Brain pericyte (primary cell): ENCODE measurements at regions not wholly inside any gene's neighbourhood (a gene's known extent, or its start where the extent isn't known, plus 50 kb on each side); places are given as distances from the start of the nearest gene placed in this dataset.

Experiments used
- DNase-seq: peaks from one replicate; pipeline ENCODE4 v3.0.0-alpha.2; 2012; ENCODE audit warnings: low read depth, low spot score

DNA sequence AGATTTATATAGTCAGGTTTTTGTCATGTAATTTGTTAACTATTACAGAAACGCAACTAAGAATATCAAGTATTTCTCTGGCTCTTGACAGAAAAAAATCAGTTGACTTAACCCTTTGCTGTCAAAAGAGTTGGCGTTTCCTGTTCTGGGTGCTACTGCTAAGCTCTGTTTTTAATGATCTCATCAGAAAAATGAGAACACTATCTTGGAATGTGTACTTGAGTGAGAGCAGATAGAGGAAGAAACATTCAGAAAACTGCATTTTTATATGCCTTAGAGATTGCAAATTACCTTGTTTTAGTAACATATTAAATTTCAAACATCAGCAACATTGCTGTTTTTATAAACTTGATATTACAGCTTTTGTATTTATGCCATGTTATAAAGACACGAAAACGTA, 297.9 kb downstream of the RDH14 start:
- no peak for DNase-seq

DNA sequence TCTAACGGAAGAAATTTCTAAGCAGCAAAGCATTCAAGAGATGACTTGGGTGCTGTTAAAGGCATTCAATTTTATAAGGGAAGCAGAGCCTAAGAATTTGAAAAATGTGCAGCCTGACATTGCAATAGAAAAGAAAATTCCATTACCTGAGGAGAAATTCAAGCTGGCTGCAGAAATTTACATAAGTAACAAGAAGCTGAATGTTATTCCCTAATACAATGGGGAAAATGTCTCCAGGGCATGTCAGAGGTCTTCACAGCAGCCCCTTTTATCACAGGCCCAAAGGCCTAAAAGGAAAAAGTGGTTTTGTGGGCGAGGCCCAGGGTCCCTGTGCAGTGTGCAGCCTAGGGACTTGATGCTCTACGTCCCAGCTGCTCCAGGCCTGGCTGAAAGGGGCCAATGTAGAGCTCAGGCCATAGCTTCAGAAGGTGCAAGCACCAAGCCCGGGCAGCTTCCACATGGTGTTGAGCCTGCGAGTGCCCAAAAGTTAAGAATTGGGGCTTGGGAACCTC, 306.7 kb downstream of the RDH14 start:
- no peak for DNase-seq

- no peak for DNase-seq
Observed at GRCh38 chr2:18251486-18251885, 309.0 kb downstream of the RDH14 start.

DNA sequence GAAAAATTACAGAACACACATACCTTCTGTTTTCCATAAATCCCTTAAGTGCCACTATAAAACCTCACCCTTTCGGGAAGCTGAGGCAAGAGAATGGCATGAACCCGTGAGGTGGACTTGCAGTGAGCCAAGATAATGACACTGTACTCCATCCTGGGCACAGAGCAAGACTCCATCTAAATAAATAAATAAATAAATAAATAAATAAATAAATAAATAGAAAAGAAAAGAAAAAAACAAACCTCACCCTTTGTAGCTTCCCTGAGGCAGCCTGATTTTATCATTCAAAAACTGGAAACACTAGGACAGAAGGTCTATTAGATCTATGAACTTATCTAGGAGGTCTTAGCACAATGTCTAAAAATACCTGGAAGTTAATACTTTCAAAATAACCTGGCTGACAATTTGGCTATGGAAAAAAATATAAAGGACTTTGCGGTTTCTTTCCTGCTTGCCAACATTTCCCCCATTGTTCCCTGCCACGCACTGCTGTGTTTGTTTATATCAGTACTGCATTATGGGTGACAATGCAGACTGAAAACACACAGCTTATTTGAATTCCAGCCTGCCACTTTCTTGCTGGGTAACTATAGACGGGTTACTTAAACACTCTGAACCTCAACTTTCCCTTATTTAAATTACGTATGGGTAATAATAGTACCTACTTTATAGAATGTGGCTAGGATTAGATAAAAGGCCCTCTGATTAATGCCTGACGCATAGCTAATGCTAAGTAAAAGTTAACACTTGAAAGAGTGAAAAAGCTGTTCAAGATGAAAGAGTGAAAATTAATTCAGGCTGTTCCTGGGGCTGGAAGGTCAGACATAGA, 313.0 kb downstream of the RDH14 start:
- DNase-seq: no peak

GRCh38 chr2:18245375-18245774, 315.1 kb downstream of the RDH14 start:
- no peak for DNase-seq

DNA sequence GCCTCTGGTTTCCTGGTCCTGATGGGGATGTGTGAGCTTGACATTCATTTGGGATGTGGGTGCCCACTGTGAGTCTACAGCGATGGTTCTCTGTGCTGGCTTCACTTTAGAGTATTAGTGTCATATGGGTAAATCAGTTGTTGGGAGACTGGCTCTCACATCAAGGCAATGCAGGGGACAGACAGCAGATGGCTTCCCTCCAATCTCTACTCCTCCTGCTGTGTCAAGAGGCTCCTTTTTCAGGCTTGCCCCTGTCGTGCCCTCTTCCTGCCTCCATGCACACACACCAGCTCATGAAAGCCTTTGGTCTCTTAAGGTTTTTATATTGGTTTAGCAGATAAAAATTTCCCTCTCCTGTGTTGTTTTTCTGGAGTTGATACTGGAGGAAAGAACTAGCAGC, 315.6 kb downstream of the RDH14 start:
- DNase-seq: no peak

GRCh38 chr2:18243816-18244215, 316.6 kb downstream of the RDH14 start:
- DNase-seq: no peak

DNA sequence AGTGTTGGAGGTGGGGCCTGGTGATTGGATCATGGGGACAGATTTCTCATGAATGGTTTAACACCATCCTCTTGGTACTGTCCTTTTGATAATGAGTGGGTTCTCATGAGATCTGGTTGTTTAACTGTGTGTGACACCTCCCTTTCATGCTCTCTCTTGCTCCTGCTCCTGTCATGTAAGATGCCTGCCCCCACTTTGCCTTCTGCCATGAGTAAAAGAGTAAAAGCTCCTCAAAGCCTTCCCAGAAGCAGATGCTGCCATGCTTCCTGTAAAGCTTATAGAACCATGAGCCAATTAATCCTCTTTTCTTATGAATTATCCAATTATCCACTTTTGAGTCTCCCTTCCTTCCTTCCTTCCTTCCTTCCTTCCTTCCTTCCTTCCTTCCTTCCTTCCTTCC, 317.7 kb downstream of the RDH14 start:
- DNase-seq: no peak

DNA sequence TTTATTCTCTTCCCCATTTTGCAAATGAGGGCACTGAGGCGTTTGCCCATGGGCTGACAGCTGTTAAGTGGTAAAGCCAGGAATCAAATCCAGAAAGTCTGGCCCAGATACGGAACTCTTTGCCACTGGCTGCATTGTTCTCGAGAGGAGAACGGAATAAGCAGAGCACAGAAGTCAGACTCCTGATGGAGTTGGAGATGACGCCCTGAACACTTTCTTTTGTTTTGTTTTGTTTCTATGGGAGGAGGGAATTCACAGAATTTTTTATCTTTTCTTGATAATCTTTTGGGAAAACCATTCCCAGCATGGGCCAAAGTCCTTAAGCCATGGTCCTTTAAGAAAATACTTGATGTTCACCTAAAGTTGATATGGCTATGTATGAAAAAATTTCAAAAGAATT, 322.2 kb downstream of the RDH14 start:
- no peak for DNase-seq

GRCh38 chr2:18237298-18237697, 323.2 kb downstream of the RDH14 start:
- no peak for DNase-seq

DNA sequence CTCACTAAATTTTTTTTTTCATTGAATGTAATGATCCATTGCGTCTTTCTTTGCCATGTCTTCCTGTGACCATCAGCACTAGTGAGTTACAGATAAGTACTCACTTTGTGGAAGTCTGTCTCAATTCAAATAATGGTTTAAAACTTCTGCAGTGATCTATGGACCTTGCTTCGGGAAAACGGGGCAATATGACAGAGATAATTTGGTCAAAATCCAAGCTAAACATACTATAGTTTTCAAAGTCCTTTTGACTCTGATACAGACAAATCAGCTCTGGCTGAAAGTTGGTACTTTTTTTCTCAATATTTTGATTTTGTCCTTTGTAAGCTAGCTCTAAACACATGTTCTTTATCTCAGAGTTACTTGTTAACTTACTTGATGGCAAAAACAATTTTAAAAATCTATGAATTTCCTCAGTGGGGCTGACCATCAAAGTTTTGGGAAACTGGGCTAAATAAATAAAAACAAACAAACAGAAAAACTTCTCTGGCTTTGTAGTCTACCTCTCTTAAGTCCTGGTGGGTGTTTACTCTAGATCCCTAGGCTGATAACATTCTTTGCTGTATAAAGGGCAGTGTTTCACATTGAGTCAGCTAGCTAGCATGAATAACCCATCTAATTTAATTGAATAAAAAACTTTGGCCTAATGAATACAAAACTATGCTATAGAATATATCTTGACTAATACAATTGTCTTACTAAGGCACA, 327.6 kb downstream of the RDH14 start:
- no peak for DNase-seq

DNA sequence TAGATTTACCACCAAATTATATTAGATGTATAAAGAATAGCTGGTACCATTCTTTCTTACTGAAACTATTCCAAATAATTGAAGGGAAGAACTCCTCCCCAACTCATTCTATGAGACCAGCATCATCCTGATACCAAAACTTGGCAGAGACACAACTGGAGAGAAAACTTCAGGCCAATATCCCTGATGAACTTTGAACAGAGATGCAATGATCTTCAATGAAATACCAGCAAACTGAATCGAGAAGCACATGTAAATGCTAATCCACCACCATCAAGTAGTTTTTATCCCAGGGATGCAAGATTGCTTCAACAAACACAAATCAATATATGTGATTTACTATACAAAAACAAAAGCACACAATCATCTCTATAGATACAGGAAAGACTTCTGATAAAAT, 329.8 kb downstream of the RDH14 start:
- DNase-seq: no peak

DNA sequence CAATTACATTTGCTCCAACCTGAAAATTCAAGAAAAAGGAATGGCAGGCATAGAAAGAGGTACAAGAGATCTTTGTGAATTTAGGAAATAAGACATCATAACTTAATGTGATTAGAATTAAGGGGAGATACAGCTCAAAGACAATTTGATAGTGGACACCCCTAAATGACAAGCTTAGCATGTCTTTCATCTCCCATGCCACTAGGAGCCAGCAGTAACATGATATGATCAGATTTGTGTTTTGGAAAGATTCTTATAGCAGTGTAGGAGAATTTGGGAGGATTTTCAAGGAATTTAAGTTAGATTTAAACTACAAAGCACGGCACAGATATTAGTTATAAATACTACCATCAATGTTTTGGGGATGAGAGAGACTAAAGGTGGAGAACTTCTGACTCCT, 340.8 kb downstream of the RDH14 start:
- no peak for DNase-seq

GRCh38 chr2:18218160-18218933, 339.9 kb downstream of the KCNS3 start:
- DNase-seq: no peak

- no peak for DNase-seq
Observed at GRCh38 chr2:18214936-18215335, 336.5 kb downstream of the KCNS3 start.

DNA sequence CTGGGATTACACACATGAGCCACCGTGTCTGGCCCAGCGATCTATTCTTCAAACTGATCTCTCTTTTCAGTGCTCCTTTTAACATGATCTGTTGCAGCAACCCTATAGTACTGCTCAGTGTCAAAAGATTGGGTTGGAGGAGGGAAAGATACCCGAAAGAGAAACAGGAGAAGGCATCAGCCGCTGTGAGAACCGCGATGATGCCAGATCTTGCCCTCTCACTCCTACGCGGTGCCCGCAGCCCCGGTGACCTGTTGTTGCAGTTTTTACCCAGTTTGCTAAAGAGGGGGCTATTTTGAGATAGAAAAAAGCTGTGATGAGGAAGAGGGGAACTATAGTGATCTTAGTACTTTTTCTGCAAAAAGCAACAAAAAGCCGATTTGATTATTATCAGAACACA, 335.5 kb downstream of the KCNS3 start:
- DNase-seq: no peak

DNA sequence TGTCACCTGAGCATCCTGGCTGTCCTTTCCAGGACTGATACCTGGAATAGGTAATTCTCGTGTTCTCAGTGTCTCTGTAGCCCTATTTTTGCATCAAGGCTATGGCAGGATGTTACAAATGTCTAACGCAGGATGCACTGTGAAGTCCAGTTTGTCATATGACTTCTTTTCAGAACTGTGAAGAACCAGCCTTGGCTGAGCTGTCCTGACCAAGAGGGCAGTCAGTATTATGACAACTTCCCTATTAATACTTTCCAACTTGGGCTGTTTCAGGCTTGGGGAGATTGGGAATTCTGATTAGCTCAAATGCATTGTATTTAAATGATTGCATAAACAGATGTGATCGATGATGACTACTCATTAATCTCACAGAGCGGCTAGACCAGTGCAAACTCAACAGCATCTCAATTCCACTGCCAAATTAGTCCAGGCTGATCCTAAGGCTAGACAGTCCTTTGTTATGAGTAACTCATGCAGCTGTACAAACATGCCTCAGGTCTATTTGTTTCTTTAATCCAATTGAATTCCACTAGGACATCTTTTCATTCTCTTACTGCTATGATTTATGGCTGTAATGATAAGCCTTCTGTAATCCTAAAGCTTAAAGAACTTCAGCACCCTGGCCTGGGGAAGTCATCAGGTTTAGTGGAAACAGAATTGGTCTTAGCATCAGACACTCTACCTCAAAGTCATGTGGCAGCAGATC, 331.6 kb downstream of the KCNS3 start:
- peak; percentile 6 for DNase-seq

DNA sequence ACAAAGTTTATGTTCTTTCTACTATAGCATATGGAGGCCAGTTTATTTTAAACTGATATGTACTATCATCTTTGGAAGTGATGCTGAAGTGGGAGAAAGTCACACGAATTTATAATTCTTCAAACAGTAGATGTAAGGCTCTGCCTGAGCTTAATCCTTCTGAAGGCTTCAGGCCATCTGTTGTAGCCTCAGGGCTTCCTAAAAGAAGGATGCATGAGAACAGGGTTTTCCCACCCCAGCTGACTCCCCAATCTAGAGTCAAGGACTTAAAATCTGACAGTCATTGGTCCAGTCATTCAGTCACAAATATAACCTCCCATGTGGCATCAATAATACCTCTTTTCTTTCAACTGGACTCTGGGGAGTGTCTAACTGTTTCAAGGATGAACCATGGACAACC, 330.5 kb downstream of the KCNS3 start:
- DNase-seq: no peak

GRCh38 chr2:18200771-18201170, 322.3 kb downstream of the KCNS3 start:
- DNase-seq: no peak

DNA sequence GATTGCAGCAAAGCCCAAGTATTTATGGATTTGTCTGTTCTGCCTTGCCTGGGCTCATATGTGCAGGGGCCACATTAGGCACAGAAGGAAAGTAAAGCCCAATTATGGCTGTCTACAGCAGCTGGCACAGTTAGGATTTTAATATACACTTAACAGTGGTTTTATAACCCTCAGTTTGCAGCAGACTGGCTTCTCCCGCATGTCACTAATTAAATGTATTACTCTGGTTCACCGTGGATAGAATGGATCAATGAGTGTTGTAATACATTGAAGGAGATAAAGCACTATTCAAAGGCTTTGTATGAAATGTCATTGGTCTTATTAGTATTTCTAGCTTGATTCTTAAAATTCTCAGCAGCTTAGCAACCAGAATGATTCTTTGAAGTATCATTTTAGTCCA, 320.2 kb downstream of the KCNS3 start:
- DNase-seq: no peak

DNA sequence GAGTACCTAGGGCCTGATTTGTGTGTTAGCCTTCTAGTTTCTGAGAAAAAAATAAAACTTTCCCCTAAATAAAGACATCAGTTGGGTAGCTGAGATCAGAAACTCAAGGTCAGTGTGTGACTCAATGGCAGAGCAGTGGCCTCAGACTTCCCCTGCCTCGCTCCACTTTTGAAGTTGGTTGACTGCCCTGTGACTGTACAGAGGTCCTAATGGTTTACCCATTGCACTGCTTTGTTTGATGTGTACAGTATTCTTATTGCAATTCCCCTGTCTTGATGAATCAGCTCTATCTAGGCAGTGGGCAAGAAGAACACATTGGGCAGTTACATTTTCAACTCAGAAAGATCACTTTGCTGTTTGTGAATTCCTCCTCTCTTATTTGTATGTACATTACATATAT, 315.7 kb downstream of the KCNS3 start:
- no peak for DNase-seq
